OCI-LY7 (cell line): ENCODE measurements at regions not wholly inside any gene's neighbourhood (a gene's known extent, or its start where the extent isn't known, plus 50 kb on each side); places are given as distances from the start of the nearest gene placed in this dataset.
A peak's percentile ranks its signal among the peaks of the same experiment; 100 is the strongest.

Source experiments
- BruUV-seq: library from RNA; stranded (reverse); fragments of 400-500 nt; replicated peaks from 2 replicates; lab custom pipeline; 2021; lab: Mats Ljungman, UMichigan
- CTCF ChIA-PET: fragments of 300-600 bp; sonication (Branson Sonifier 250); formaldehyde crosslinking; loops from one replicate; lab custom pipeline; 2022; ENCODE audit warnings: antibody characterized with exemption; ENCODE audit not compliant: unreplicated experiment; lab: Charles Lee
- POLR2A ChIA-PET: fragments of 300-600 bp; sonication (Branson Sonifier 250); formaldehyde crosslinking; loops from one replicate; lab custom pipeline; 2022; ENCODE audit warnings: antibody characterized with exemption; lab: Charles Lee
- DNase-seq: peaks from one replicate; pipeline ENCODE4 v3.0.0-alpha.2; 2015; ENCODE audit warnings: low spot score
- H2AFZ ChIP-seq: fragments of 200-600 bp; sonication (generic), shearing (Covaris generic); 2 replicates; pipeline ENCODE4 v1.6.1; 2014; ENCODE audit warnings: mild to moderate bottlenecking, antibody characterized with exemption, low read length, moderate library complexity
- H3K27ac ChIP-seq: fragments of 200-600 bp; sonication (generic); 2 replicates; pipeline ENCODE4 v1.5.1; 2014; ENCODE audit warnings: mixed run types, low read depth, mild to moderate bottlenecking, moderate library complexity, low read length, inconsistent platforms; ENCODE audit not compliant: poor library complexity, severe bottlenecking
- H3K36me3 ChIP-seq: fragments of 200-600 bp; sonication (generic); 2 replicates; pipeline ENCODE4 v1.6.1; 2014; ENCODE audit warnings: mild to moderate bottlenecking, antibody characterized with exemption, low read length, moderate library complexity, mixed read lengths; ENCODE audit not compliant: insufficient read depth
- H3K4me1 ChIP-seq: fragments of 200-600 bp; sonication (generic); 2 replicates; pipeline ENCODE4 v1.5.1; 2014; ENCODE audit warnings: mild to moderate bottlenecking, low read length; ENCODE audit not compliant: insufficient read depth, poor library complexity, severe bottlenecking
- H3K4me2 ChIP-seq: fragments of 200-600 bp; sonication (generic); 2 replicates; pipeline ENCODE4 v1.6.1; 2014; ENCODE audit warnings: mild to moderate bottlenecking, low read length
- H3K4me3 ChIP-seq: fragments of 200-600 bp; sonication (generic); 2 replicates; pipeline ENCODE4 v1.5.1; 2014; ENCODE audit warnings: mild to moderate bottlenecking, low read depth, low read length; ENCODE audit not compliant: poor library complexity, severe bottlenecking
- H3K79me2 ChIP-seq: fragments of 200-600 bp; sonication (generic); 2 replicates; pipeline ENCODE4 v1.6.1; 2016; ENCODE audit warnings: low read depth, mild to moderate bottlenecking, low read length, moderate library complexity, mixed read lengths; ENCODE audit not compliant: insufficient read depth
- H3K9me2 ChIP-seq: fragments of 200-600 bp; sonication (generic); 2 replicates; pipeline ENCODE4 v1.6.1; 2016; ENCODE audit warnings: mild to moderate bottlenecking, low read length, mixed read lengths; ENCODE audit not compliant: insufficient read depth
- H3K9me3 ChIP-seq: fragments of 200-600 bp; sonication (generic); 2 replicates; pipeline ENCODE4 v1.6.1; 2014; ENCODE audit warnings: mild to moderate bottlenecking, mixed run types, low read length, mixed read lengths
- H4K20me1 ChIP-seq: fragments of 200-600 bp; sonication (generic); 2 replicates; pipeline ENCODE4 v1.6.1; 2014; ENCODE audit warnings: mild to moderate bottlenecking, antibody characterized with exemption, low read length, moderate library complexity, mixed read lengths; ENCODE audit not compliant: insufficient read depth
- EZH2phosphoT487 ChIP-seq: fragments of 200-600 bp; sonication (generic); IDR thresholded peaks from 2 replicates; pipeline ENCODE4 v1.6.1; 2018; ENCODE audit warnings: low read depth, borderline replicate concordance, mild to moderate bottlenecking, mixed run types, antibody characterized with exemption, low read length, moderate library complexity, mixed read lengths
- intact Hi-C: fragments of 100-400 bp; cut with micrococcal nuclease; formaldehyde crosslinking; loops from one replicate; pipeline ENCODE4 v1.10.0; 2022; ENCODE audit not compliant: unreplicated experiment
- TF ChIP-seq, protein P1 (sequence below): fragments of 200-600 bp; sonication (generic); conservative IDR thresholded peaks from 2 replicates; pipeline ENCODE4 v1.5.1; 2014; ENCODE audit warnings: mild to moderate bottlenecking, antibody characterized with exemption, low read length, moderate library complexity, mixed read lengths

GRCh38 chr1:119316870-119317416 lies 51.6 kb upstream of the HAO2 start:
- H3K4me2 ChIP-seq = no peak overlapping the region
- no peaks in the 10 kb centered on the region for H3K36me3 ChIP-seq
- H3K4me1 ChIP-seq = no peaks in the 10 kb centered on the region
- no peak for DNase-seq
- H3K27ac ChIP-seq = no peak overlapping the region
- intact Hi-C loops = no loop called here
- no peaks in the 10 kb centered on the region for H4K20me1 ChIP-seq
- no peak for TF ChIP-seq EZH2phosphoT487
- TF ChIP-seq, protein P1, sequence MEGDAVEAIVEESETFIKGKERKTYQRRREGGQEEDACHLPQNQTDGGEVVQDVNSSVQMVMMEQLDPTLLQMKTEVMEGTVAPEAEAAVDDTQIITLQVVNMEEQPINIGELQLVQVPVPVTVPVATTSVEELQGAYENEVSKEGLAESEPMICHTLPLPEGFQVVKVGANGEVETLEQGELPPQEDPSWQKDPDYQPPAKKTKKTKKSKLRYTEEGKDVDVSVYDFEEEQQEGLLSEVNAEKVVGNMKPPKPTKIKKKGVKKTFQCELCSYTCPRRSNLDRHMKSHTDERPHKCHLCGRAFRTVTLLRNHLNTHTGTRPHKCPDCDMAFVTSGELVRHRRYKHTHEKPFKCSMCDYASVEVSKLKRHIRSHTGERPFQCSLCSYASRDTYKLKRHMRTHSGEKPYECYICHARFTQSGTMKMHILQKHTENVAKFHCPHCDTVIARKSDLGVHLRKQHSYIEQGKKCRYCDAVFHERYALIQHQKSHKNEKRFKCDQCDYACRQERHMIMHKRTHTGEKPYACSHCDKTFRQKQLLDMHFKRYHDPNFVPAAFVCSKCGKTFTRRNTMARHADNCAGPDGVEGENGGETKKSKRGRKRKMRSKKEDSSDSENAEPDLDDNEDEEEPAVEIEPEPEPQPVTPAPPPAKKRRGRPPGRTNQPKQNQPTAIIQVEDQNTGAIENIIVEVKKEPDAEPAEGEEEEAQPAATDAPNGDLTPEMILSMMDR = 0 out of 2 replicates have a peak, but pooled peaks have one; percentile 24
- no peak overlapping the region for H3K4me3 ChIP-seq
- ChIA-PET POLR2A (interaction anchor here (0.7 kb wide), 1 partner anchor 58 kb away, joined by 3 read pairs; no protein-coding TSS in a partner anchor), CTCF (no interaction called here)
- H3K9me3 ChIP-seq = no peaks in the 10 kb centered on the region
- H2AFZ ChIP-seq = no peak overlapping the region
- H3K9me2 ChIP-seq = no peaks in the 10 kb centered on the region
- no TSS peak for BruUV-seq
- no peaks in the 10 kb centered on the region for H3K79me2 ChIP-seq

GRCh38 chr1:119318466-119319309 lies 49.9 kb upstream of the HAO2 start:
- H3K4me3 ChIP-seq = no peak overlapping the region
- CTCF ChIA-PET = no interaction called here
- no TSS peak for BruUV-seq
- no peak overlapping the region for H3K27ac ChIP-seq
- TF ChIP-seq, protein P1 = no peak
- no peak for TF ChIP-seq EZH2phosphoT487
- H3K79me2 ChIP-seq = no peaks in the 10 kb centered on the region
- intact Hi-C loops = no loop called here
- DNase-seq = no peak
- no peaks in the 10 kb centered on the region for H3K9me3 ChIP-seq
- no peak overlapping the region for H2AFZ ChIP-seq
- H4K20me1 ChIP-seq = no peaks in the 10 kb centered on the region
- no peak overlapping the region for H3K4me2 ChIP-seq
- no peaks in the 10 kb centered on the region for H3K9me2 ChIP-seq
- H3K36me3 ChIP-seq = no peaks in the 10 kb centered on the region
- POLR2A ChIA-PET = no interaction called here
- H3K4me1 ChIP-seq = no peaks in the 10 kb centered on the region
